ENCODE measurements at regions not wholly inside any gene's neighbourhood (a gene's known extent, or its start where the extent isn't known, plus 50 kb on each side); places are given as distances from the start of the nearest gene placed in this dataset.

DNA sequence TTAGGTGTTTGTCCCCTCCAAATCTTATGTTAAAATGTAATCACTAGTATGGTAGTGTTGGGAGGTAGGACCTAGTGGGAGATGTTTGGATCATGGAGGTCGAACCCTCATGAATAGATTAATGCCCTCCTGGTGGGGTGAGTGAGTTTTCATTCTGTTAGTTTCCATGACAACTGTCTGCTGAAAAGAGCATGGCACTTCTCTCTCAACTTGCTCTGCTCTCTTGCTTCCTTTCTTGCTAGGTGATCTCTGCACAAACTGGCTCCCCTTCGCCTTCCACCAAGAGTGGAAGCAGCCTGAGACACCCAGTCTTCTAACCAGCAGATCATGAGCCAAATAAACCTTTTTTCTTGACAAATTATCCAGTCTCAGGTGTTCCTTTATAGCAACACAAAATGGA, 853.9 kb downstream of the SORCS1 start:
- TF ChIP-seq, protein P1, sequence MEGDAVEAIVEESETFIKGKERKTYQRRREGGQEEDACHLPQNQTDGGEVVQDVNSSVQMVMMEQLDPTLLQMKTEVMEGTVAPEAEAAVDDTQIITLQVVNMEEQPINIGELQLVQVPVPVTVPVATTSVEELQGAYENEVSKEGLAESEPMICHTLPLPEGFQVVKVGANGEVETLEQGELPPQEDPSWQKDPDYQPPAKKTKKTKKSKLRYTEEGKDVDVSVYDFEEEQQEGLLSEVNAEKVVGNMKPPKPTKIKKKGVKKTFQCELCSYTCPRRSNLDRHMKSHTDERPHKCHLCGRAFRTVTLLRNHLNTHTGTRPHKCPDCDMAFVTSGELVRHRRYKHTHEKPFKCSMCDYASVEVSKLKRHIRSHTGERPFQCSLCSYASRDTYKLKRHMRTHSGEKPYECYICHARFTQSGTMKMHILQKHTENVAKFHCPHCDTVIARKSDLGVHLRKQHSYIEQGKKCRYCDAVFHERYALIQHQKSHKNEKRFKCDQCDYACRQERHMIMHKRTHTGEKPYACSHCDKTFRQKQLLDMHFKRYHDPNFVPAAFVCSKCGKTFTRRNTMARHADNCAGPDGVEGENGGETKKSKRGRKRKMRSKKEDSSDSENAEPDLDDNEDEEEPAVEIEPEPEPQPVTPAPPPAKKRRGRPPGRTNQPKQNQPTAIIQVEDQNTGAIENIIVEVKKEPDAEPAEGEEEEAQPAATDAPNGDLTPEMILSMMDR (IDR thresholded peaks at IDR 0.05) = no peak
- TF ChIP-seq POLR2A (IDR thresholded peaks at IDR 0.05) = no peak

Measured in right lobe of liver (tissue), 4 donors.